SK-N-SH (cell line): ENCODE measurements at regions not wholly inside any gene's neighbourhood (a gene's known extent, or its start where the extent isn't known, plus 50 kb on each side); places are given as distances from the start of the nearest gene placed in this dataset.

ENCODE experiments used
- CTCF ChIA-PET: fragments of 300-600, 350-600 bp; formaldehyde crosslinking; extraction: SDS; loops from one replicate; lab custom pipeline; 2021; lab: Yijun Ruan, JAX
- POLR2A ChIA-PET: fragments of 350-600 bp; sonication (Branson Sonifier 250); formaldehyde crosslinking; extraction: SDS; loops from one replicate; lab custom pipeline; 2020; ENCODE audit warnings: antibody characterized with exemption, inconsistent platforms; lab: Yijun Ruan, JAX
- DNase-seq: peaks from one replicate; pipeline ENCODE4 v3.0.0; 2012
- H2AFZ ChIP-seq: fragments of 200-600 bp; sonication (generic); 2 replicates; pipeline ENCODE4 v1.8.1; 2016; ENCODE audit warnings: antibody characterized with exemption, mild to moderate bottlenecking, low read depth
- H3F3A ChIP-seq: fragments of 200-600 bp; sonication (generic); replicated peaks from 2 replicates; pipeline ENCODE3; 2016; ENCODE audit warnings: antibody characterized with exemption, mild to moderate bottlenecking; ENCODE audit not compliant: insufficient read depth
- H3K27ac ChIP-seq, 2 experiments: fragments of 200-500 bp in 1 of 2; fragments of 200-600 bp in 1 of 2; sonication (Bioruptor generic) in 1 of 2; sonication (generic), shearing (Covaris generic) in 1 of 2; 2 replicates each; pipeline versions ENCODE4 v1.5.1 to v1.6.1; 2014 to 2016; ENCODE audit warnings: low read depth in 2 of 2, inconsistent platforms in 1 of 2, low read length in 1 of 2, mild to moderate bottlenecking in 1 of 2, mixed read lengths in 1 of 2
- H3K27me3 ChIP-seq: fragments of 200-600 bp; sonication (generic), shearing (Covaris generic); 2 replicates; pipeline ENCODE4 v1.6.1; 2016; ENCODE audit warnings: mixed run types; ENCODE audit not compliant: insufficient read depth
- H3K36me3 ChIP-seq, 2 experiments: fragments of 200-500 bp in 1 of 2; fragments of 200-600 bp in 1 of 2; sonication (Bioruptor generic) in 1 of 2; sonication (generic) in 1 of 2; replicated peaks in 1 of 2; 2 replicates each; pipeline versions ENCODE3 to v1.5.1; 2014 to 2016; ENCODE audit warnings: low read length in 1 of 2, mild to moderate bottlenecking in 1 of 2; ENCODE audit not compliant: insufficient read depth in 2 of 2, control insufficient read depth in 1 of 2
- H3K4me1 ChIP-seq, 2 experiments: fragments of 200-500 bp in 1 of 2; fragments of 200-600 bp in 1 of 2; sonication (Bioruptor generic) in 1 of 2; sonication (generic), shearing (Covaris generic) in 1 of 2; 2 replicates each; pipeline versions ENCODE4 v1.5.1 to v1.6.1; 2014 to 2016; ENCODE audit warnings: low read depth in 1 of 2, low read length in 1 of 2, mixed run types in 1 of 2; ENCODE audit not compliant: insufficient read depth in 2 of 2, control insufficient read depth in 1 of 2
- H3K4me2 ChIP-seq: fragments of 200-600 bp; sonication (generic), shearing (Covaris generic); 2 replicates; pipeline ENCODE4 v1.6.1; 2017; ENCODE audit warnings: mixed run types
- H3K4me3 ChIP-seq, 2 experiments: fragments of 200-500 bp in 1 of 2; fragments of 200-600 bp in 1 of 2; sonication (Bioruptor generic) in 1 of 2; sonication (generic), shearing (Covaris generic) in 1 of 2; 2 replicates each; pipeline versions ENCODE4 v1.5.1 to v1.8.1; 2014 to 2016; ENCODE audit warnings: low read depth in 2 of 2, inconsistent platforms in 1 of 2, low read length in 1 of 2, mild to moderate bottlenecking in 1 of 2, mixed read lengths in 1 of 2, moderate library complexity in 1 of 2
- H3K79me2 ChIP-seq: fragments of 200-600 bp; sonication (generic); 2 replicates; pipeline ENCODE4 v1.8.1; 2017; ENCODE audit warnings: mild to moderate bottlenecking; ENCODE audit not compliant: insufficient read depth
- H3K9ac ChIP-seq: fragments of 200-600 bp; sonication (generic); 2 replicates; pipeline ENCODE4 v1.6.1; 2017; ENCODE audit warnings: mixed run types
- H3K9me2 ChIP-seq: fragments of 200-600 bp; sonication (generic); 2 replicates; pipeline ENCODE4 v1.6.1; 2017; ENCODE audit warnings: mixed run types
- H3K9me3 ChIP-seq: fragments of 200-600 bp; sonication (generic); 2 replicates; pipeline ENCODE4 v1.6.1; 2017; ENCODE audit warnings: mixed run types, mild to moderate bottlenecking, moderate library complexity
- H4K20me1 ChIP-seq: fragments of 200-600 bp; sonication (generic); 2 replicates; pipeline ENCODE4 v1.6.1; 2017; ENCODE audit warnings: mild to moderate bottlenecking, mixed run types; ENCODE audit not compliant: insufficient read depth
- CHD2 ChIP-seq: fragments of 150-350 bp; IDR thresholded peaks from 2 replicates; pipeline ENCODE4 v1.6.1; 2018; ENCODE audit warnings: low read length; ENCODE audit not compliant: partially characterized antibody
- ELF1 ChIP-seq: IDR thresholded peaks from 2 replicates; pipeline ENCODE4 v1.4.0; 2012
- FOXJ3 ChIP-seq: sonication (generic); formaldehyde crosslinking; IDR thresholded peaks from 2 replicates; pipeline ENCODE4 v1.5.1; 2020; ENCODE audit warnings: mild to moderate bottlenecking, missing genetic modification reagents
- GABPA ChIP-seq: IDR thresholded peaks from 2 replicates; pipeline ENCODE4 v1.4.0; 2012; ENCODE audit warnings: low read depth, mild to moderate bottlenecking
- GATA2 ChIP-seq: sonication (generic); formaldehyde crosslinking; IDR thresholded peaks from 2 replicates; pipeline ENCODE4 v1.5.0; 2020; ENCODE audit warnings: mild to moderate bottlenecking, missing genetic modification reagents
- JUND ChIP-seq: IDR thresholded peaks from 2 replicates; pipeline ENCODE4 v1.4.0; 2012
- MAX ChIP-seq: IDR thresholded peaks from 2 replicates; pipeline ENCODE4 v1.4.0; 2012; ENCODE audit warnings: low read depth
- MEF2A ChIP-seq: IDR thresholded peaks from 2 replicates; pipeline ENCODE4 v1.4.0; 2012; ENCODE audit warnings: low read depth, borderline replicate concordance
- MXI1 ChIP-seq: IDR thresholded peaks from 2 replicates; pipeline ENCODE4 v1.6.1; 2012; ENCODE audit warnings: mild to moderate bottlenecking, low read depth, low read length, improper control_type of control experiment
- NRF1 ChIP-seq: IDR thresholded peaks from 2 replicates; pipeline ENCODE4 v1.6.1; 2012; ENCODE audit warnings: low read depth, mild to moderate bottlenecking, low read length
- RAD21 ChIP-seq: IDR thresholded peaks from 2 replicates; pipeline ENCODE4 v1.6.1; 2012; ENCODE audit warnings: mild to moderate bottlenecking, low read length
- RCOR1 ChIP-seq: fragments of 150-350 bp; IDR thresholded peaks from 2 replicates; pipeline ENCODE4 v1.6.1; 2017; ENCODE audit warnings: antibody characterized with exemption, low read length
- RXRA ChIP-seq: IDR thresholded peaks from 2 replicates; pipeline ENCODE4 v1.4.0; 2012; ENCODE audit warnings: low read depth, mild to moderate bottlenecking, borderline replicate concordance
- SMC3 ChIP-seq: IDR thresholded peaks from 2 replicates; pipeline ENCODE4 v1.6.1; 2012; ENCODE audit warnings: low read depth, low read length, improper control_type of control experiment
- YY1 ChIP-seq: IDR thresholded peaks from 2 replicates; pipeline ENCODE4 v1.4.0; 2012; ENCODE audit warnings: low read depth, mild to moderate bottlenecking
- WGBS: methylation state at CpG from one replicate; pipeline ENCODE4 v1.1.6; 2017; ENCODE audit warnings: low lambda C conversion rate; 5-methylcytosine and 5-hydroxymethylcytosine counted together
- TF ChIP-seq, protein P1 (sequence below): fragments of 200-600 bp; sonication (generic); IDR thresholded peaks from 2 replicates; pipeline ENCODE4 v1.6.1; 2017; ENCODE audit warnings: antibody characterized with exemption, mild to moderate bottlenecking, moderate library complexity
- TF ChIP-seq, protein P2 (sequence below): fragments of 150-350 bp; IDR thresholded peaks from 2 replicates; pipeline ENCODE4 v1.6.1; 2017; ENCODE audit warnings: antibody characterized with exemption, low read length, low read depth, borderline replicate concordance
- TF ChIP-seq, protein P3 (sequence below): IDR thresholded peaks from 2 replicates; pipeline ENCODE4; 2012

DNA sequence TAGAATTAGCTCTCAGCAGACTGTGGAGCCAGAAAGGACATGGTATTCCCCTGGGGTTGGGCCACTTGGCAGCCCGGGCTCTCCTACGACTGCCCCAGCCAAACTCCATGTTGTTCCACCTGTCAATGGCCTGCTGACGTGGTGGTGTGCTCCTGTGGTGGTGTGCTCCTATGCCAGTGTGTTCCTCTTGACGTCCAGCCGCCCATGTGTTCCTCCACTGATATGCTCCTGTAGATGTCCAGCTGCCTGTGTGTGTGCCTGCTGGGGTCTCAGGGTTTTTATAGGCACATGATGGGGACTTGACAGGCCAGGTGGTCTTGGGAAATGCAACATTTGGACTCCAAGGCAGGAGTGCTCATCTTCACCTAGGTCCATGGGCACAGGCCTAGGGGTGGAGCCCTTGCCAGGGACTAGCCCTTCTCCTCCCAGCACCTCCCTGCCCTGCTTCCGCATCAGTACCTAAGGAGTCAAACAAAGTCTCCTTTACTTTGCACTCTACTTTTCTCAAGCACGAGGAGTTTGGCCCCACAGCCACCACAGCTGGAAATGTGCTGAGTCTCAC lies 133.5 kb downstream of the TINAG start:
- Histone ChIP-seq H3K79me2 (no peaks in the 10 kb centered on the region), H3K36me3 (no peaks in the 10 kb centered on the region), H2AFZ (no peak overlapping the region), H3K9me2 (no peaks in the 10 kb centered on the region), H3K9me3 (no peaks in the 10 kb centered on the region), H3K4me1 (no peaks in the 10 kb centered on the region), H3K27me3 (no peaks in the 10 kb centered on the region; the same call in 1 of the 2 replicates), H3K4me3 (no peak overlapping the region), H3F3A (no peaks in the 10 kb centered on the region), H3K9ac (no peak overlapping the region)
- POLR2A ChIA-PET = no interaction called here
- no peak for DNase-seq
- 19% methylated on average over 5 of the region's 7 CpGs for WGBS
- CTCF ChIA-PET = interaction anchor here (1.1 to 1.2 kb wide), 2 partner anchors 11 to 714 kb away, joined by 3 read pairs; no protein-coding TSS in a partner anchor
- TF ChIP-seq MEF2A (no peak), RXRA (no peak), CHD2 (no peak), YY1 (no peak), MXI1 (no peak), RAD21 (no peak), GABPA (no peak), MAX (no peak), GATA2 (CRISPR knock-in tag) (no peak), NRF1 (no peak), RCOR1 (no peak), JUND (no peak), ELF1 (no peak), SMC3 (no peak), FOXJ3 (CRISPR knock-in tag) (no peak)
- TF ChIP-seq, protein P1, sequence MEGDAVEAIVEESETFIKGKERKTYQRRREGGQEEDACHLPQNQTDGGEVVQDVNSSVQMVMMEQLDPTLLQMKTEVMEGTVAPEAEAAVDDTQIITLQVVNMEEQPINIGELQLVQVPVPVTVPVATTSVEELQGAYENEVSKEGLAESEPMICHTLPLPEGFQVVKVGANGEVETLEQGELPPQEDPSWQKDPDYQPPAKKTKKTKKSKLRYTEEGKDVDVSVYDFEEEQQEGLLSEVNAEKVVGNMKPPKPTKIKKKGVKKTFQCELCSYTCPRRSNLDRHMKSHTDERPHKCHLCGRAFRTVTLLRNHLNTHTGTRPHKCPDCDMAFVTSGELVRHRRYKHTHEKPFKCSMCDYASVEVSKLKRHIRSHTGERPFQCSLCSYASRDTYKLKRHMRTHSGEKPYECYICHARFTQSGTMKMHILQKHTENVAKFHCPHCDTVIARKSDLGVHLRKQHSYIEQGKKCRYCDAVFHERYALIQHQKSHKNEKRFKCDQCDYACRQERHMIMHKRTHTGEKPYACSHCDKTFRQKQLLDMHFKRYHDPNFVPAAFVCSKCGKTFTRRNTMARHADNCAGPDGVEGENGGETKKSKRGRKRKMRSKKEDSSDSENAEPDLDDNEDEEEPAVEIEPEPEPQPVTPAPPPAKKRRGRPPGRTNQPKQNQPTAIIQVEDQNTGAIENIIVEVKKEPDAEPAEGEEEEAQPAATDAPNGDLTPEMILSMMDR = no peak
- TF ChIP-seq, protein P2, sequence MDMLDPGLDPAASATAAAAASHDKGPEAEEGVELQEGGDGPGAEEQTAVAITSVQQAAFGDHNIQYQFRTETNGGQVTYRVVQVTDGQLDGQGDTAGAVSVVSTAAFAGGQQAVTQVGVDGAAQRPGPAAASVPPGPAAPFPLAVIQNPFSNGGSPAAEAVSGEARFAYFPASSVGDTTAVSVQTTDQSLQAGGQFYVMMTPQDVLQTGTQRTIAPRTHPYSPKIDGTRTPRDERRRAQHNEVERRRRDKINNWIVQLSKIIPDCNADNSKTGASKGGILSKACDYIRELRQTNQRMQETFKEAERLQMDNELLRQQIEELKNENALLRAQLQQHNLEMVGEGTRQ = no peak
- TF ChIP-seq, protein P3, sequence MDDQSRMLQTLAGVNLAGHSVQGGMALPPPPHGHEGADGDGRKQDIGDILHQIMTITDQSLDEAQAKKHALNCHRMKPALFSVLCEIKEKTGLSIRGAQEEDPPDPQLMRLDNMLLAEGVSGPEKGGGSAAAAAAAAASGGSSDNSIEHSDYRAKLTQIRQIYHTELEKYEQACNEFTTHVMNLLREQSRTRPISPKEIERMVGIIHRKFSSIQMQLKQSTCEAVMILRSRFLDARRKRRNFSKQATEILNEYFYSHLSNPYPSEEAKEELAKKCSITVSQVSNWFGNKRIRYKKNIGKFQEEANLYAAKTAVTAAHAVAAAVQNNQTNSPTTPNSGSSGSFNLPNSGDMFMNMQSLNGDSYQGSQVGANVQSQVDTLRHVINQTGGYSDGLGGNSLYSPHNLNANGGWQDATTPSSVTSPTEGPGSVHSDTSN = no peak
- TF ChIP-seq, all 33 proteins: peak for 0
- Histone ChIP-seq H3K27ac (no peak overlapping the region), H3K4me2 (no peak overlapping the region), H4K20me1 (no peaks in the 10 kb centered on the region)
